ENCODE measurements at regions not wholly inside any gene's neighbourhood (a gene's known extent, or its start where the extent isn't known, plus 50 kb on each side); places are given as distances from the start of the nearest gene placed in this dataset.

- TF ChIP-seq CTCF (IDR thresholded peaks at IDR 0.05; ENCODE audit: low read depth, low read length, poor library complexity, severe bottlenecking) = no peak
- TF ChIP-seq EZH2phosphoT487 (IDR thresholded peaks at IDR 0.05; ENCODE audit: borderline replicate concordance, low read length) = no peak
Measured at GRCh38 chr5:99929067-99929805, 605.9 kb upstream of the FAM174A start.
